ENCODE measurements at regions not wholly inside any gene's neighbourhood (a gene's known extent, or its start where the extent isn't known, plus 50 kb on each side); places are given as distances from the start of the nearest gene placed in this dataset.

- TF ChIP-seq EZH2 (IDR thresholded peaks at IDR 0.05; ENCODE audit: insufficient read depth, poor library complexity, severe bottlenecking) (no peak), EZH2phosphoT487 (IDR thresholded peaks at IDR 0.05; ENCODE audit: insufficient read depth, low read depth) (no peak)
These were observed 213.7 kb downstream of the TEX13C start for GRCh38 chrX:125533352-125533751.
